Esophagus squamous epithelium (tissue), 5 donors: ENCODE measurements at regions not wholly inside any gene's neighbourhood (a gene's known extent, or its start where the extent isn't known, plus 50 kb on each side); places are given as distances from the start of the nearest gene placed in this dataset.
"Not testable (repeated sequence)": the region's sequence is repeated elsewhere in the genome, so short reads cannot be mapped to it uniquely, and the experiment has no call there.

Experiments used
- DNase-seq: peaks from one replicate; lab custom pipeline; 2025; lab: John Stamatoyannopoulos, UW
- H3K27ac ChIP-seq, 4 donors: fragments of 200-600 bp; sonication (generic); one replicate each; pipeline ENCODE4 v1.5.1; 2016 to 2019; ENCODE audit warnings: mild to moderate bottlenecking in 1 of 4
- H3K27me3 ChIP-seq, 4 donors: fragments of 200-600 bp; sonication (generic); 1 replicate in 3 of 4; 2 replicates in 1 of 4; pipeline versions ENCODE4 v1.5.1 to v1.6.0; 2017 to 2021; ENCODE audit warnings: antibody characterized with exemption in 1 of 4
- H3K36me3 ChIP-seq, 3 donors: fragments of 200-600 bp; sonication (generic); one replicate each; pipeline ENCODE4 v1.5.1; 2016 to 2019
- H3K4me1 ChIP-seq, 3 donors: fragments of 200-600 bp; sonication (generic); one replicate each; pipeline ENCODE4 v1.5.1; 2017 to 2019
- H3K4me3 ChIP-seq, 4 donors: fragments of 200-600 bp; sonication (generic); 1 replicate in 3 of 4; 2 replicates in 1 of 4; pipeline ENCODE4 v1.5.1; 2016 to 2019; ENCODE audit warnings: mild to moderate bottlenecking in 2 of 4, moderate library complexity in 1 of 4
- H3K9me3 ChIP-seq, 3 donors: fragments of 200-600 bp; sonication (generic); one replicate each; pipeline ENCODE4 v1.5.1; 2016 to 2019
- CTCF ChIP-seq, 6 experiments: fragments of 450-650 bp in 4 of 6; fragments of 200-600 bp in 2 of 6; sonication (generic) in 2 of 6; IDR thresholded peaks; one replicate each; pipeline ENCODE4 v1.5.1; 2016 to 2019; ENCODE audit warnings: antibody characterized with exemption in 6 of 6, mild to moderate bottlenecking in 4 of 6, moderate library complexity in 4 of 6
- POLR2A ChIP-seq, 4 donors: fragments of 450-650 bp; IDR thresholded peaks; one replicate each; pipeline ENCODE4 v1.6.1; 2017; ENCODE audit warnings: antibody characterized with exemption in 4 of 4, mild to moderate bottlenecking in 4 of 4, moderate library complexity in 3 of 4
- WGBS, 2 donors: methylation state at CpG; one replicate each; pipeline ENCODE4 v1.1.5; 2018; 5-methylcytosine and 5-hydroxymethylcytosine counted together
- intact Hi-C: fragments of 100-400 bp; cut with DNase I; formaldehyde crosslinking; loops from one replicate; pipeline ENCODE4 v1.15.0; 2022
- donor health status: DM: yes; HTN: yes; CAD: no.

GRCh38 chr2:163943403-163944346 lies 207.9 kb upstream of the FIGN start:
- no peak for DNase-seq
- no peak for TF ChIP-seq POLR2A (IDR thresholded peaks at IDR 0.05)
- no peak for TF ChIP-seq CTCF (IDR thresholded peaks at IDR 0.05)
- WGBS, 2 donors: 68 to 75% methylated on average over 9 of the region's 9 CpGs
- no peak overlapping the region for H3K4me3 ChIP-seq
- no peaks in the 10 kb centered on the region for H3K9me3 ChIP-seq
- intact Hi-C loops: no loop called here
- H3K27me3 ChIP-seq: no peaks in the 10 kb centered on the region
- no peak overlapping the region for H3K27ac ChIP-seq
- no peaks in the 10 kb centered on the region for H3K4me1 ChIP-seq
- no peaks in the 10 kb centered on the region for H3K36me3 ChIP-seq

- H3K27me3 ChIP-seq: no peaks in the 10 kb centered on the region
- intact Hi-C loops: no loop called here
- no peaks in the 10 kb centered on the region for H3K36me3 ChIP-seq
- no peak for DNase-seq
- peaks cover 0 to 5% (median 0%) of the 10 kb centered on the region in 3 donors for H3K4me1 ChIP-seq
- H3K4me3 ChIP-seq: no peak overlapping the region
- no peak for TF ChIP-seq CTCF (IDR thresholded peaks at IDR 0.05)
- TF ChIP-seq POLR2A (IDR thresholded peaks at IDR 0.05): no peak
- H3K27ac ChIP-seq: no peak overlapping the region
- no peaks in the 10 kb centered on the region for H3K9me3 ChIP-seq
Observed at GRCh38 chr2:163934131-163934530, 198.3 kb upstream of the FIGN start.

- intact Hi-C loops: no loop called here
- DNase-seq: no peak
Observed at GRCh38 chr2:163919717-163920116, 183.9 kb upstream of the FIGN start.

GRCh38 chr2:163914486-163914885 lies 178.7 kb upstream of the FIGN start:
- intact Hi-C loops, H3K36me3 ChIP-seq, H3K4me1 ChIP-seq, H3K4me3 ChIP-seq, H3K27me3 ChIP-seq, DNase-seq, H3K27ac ChIP-seq, H3K9me3 ChIP-seq: not testable (repeated sequence)
- 93 to 94% methylated on average over 15 to 19 of the region's 19 CpGs for WGBS, 2 donors

More at GRCh38 chr2:163919717-163920116, 183.9 kb upstream of the FIGN start:
- Histone ChIP-seq H3K4me1 (peaks cover 0 to 7% (median 0%) of the 10 kb centered on the region in 3 donors), H3K27me3 (no peaks in the 10 kb centered on the region), H3K27ac (no peak overlapping the region), H3K4me3 (peak overlapping the region in 1 of 4 donors; percentile 9), H3K36me3 (no peaks in the 10 kb centered on the region), H3K9me3 (no peaks in the 10 kb centered on the region)
- TF ChIP-seq POLR2A (IDR thresholded peaks at IDR 0.05) (no peak), CTCF (IDR thresholded peaks at IDR 0.05) (no peak)
- WGBS, 2 donors: 49 to 59% methylated on average over 5 of the region's 5 CpGs

GRCh38 chr2:163913532-163913944 lies 177.7 kb upstream of the FIGN start:
- peak overlapping the region in 1 of 4 donors; percentile 13 for H3K4me3 ChIP-seq
- DNase-seq, H3K9me3 ChIP-seq, H3K27me3 ChIP-seq, H3K36me3 ChIP-seq, intact Hi-C loops, H3K4me1 ChIP-seq, H3K27ac ChIP-seq: not testable (repeated sequence)
- 83% methylated on average over 3 of the region's 32 CpGs; no CpG with 5 or more reads in 1 of the 2 donors for WGBS, 2 donors

GRCh38 chr2:163909411-163910080 lies 173.7 kb upstream of the FIGN start:
- intact Hi-C loops: no loop called here
- H3K4me1 ChIP-seq: no peaks in the 10 kb centered on the region
- H3K36me3 ChIP-seq: no peaks in the 10 kb centered on the region
- no peak overlapping the region for H3K4me3 ChIP-seq
- DNase-seq: no peak
- no peaks in the 10 kb centered on the region for H3K27me3 ChIP-seq
- no peak overlapping the region for H3K27ac ChIP-seq
- no peak for TF ChIP-seq POLR2A (IDR thresholded peaks at IDR 0.05)
- TF ChIP-seq CTCF (IDR thresholded peaks at IDR 0.05): no peak
- WGBS, 2 donors: 89% methylated on average over 3 of the region's 40 CpGs; no CpG with 5 or more reads in 1 of the 2 donors
- H3K9me3 ChIP-seq: peaks cover 0 to 6% (median 0%) of the 10 kb centered on the region in 3 donors
